Pancreas (tissue), 10 donors: ENCODE measurements at regions not wholly inside any gene's neighbourhood (a gene's known extent, or its start where the extent isn't known, plus 50 kb on each side); places are given as distances from the start of the nearest gene placed in this dataset.

Source experiments
- ATAC-seq, 4 donors: fragments of 200-7000 bp; cut with Tn5 transposase; one replicate each; pipeline versions ENCODE4 v1.8.0 to v1.9.1; 2020; ENCODE audit warnings: mild to moderate bottlenecking in 4 of 4, moderate library complexity in 4 of 4
- DNase-seq, 6 donors: peaks; one replicate each; pipeline ENCODE4 v3.0.0-alpha.2; 2020
- FAIRE-seq: peaks from 2 replicates; lab custom pipeline; 2012; peaks lifted over from hg19 to GRCh38; lab: Jason Lieb, UNC
- H3K27ac ChIP-seq, 4 donors: fragments of 200-600 bp; sonication (generic); 1 replicate in 3 of 4; 2 replicates in 1 of 4; pipeline versions ENCODE4 v1.5.0 to v1.8.0; 2020
- H3K27me3 ChIP-seq, 4 donors: fragments of 200-600 bp; one replicate each; pipeline ENCODE4 v1.8.0; 2021
- H3K36me3 ChIP-seq, 3 donors: fragments of 200-600 bp; sonication (generic) in 1 of 3; one replicate each; pipeline versions ENCODE4 v1.5.0 to v1.8.0; 2020 to 2021
- H3K4me1 ChIP-seq, 3 donors: fragments of 200-600 bp; one replicate each; pipeline ENCODE4 v1.8.0; 2021
- H3K4me3 ChIP-seq, 4 donors: fragments of 200-600 bp; sonication (generic) in 2 of 4; one replicate each; pipeline versions ENCODE4 v1.5.0 to v1.8.0; 2020 to 2021
- H3K9me3 ChIP-seq, 4 donors: fragments of 200-600 bp; one replicate each; pipeline ENCODE4 v1.8.0; 2021
- WGBS, 2 donors: extraction: QIAGEN DNeasy Blood & Tissue Kit; methylation state at CpG; one replicate each; pipeline ENCODE4 v1.1.7; 2013; 5-methylcytosine and 5-hydroxymethylcytosine counted together
- intact Hi-C, 3 donors: fragments of 100-400 bp; cut with DNase I; formaldehyde crosslinking; loops; one replicate each; pipeline versions ENCODE4 v1.11.1 to v1.14.2; 2022
- TF ChIP-seq, protein P1 (sequence below), 4 donors: fragments of 200-600 bp; sonication (generic) in 3 of 4; IDR thresholded peaks; one replicate each; pipeline versions ENCODE4 v1.5.0 to v1.8.0; 2021; ENCODE audit warnings: antibody characterized with exemption in 4 of 4
- donor health status: healthy with polysubstance abuse.
- donor health status: DM: no; HTN: no; CAD: no; lungs with moderate emphysema.
- donor health status: DM: no; HTN: no; CAD: no.
- donor health status: control.
- donor health status: control.
- donor health status: Bipolar disorder and iron deficiency.
- donor health status: DM: yes; HTN: yes; CAD: no.
- donor health status: DM: no; HTN: no; CAD: no.
- donor health status: DM: no; HTN: no; CAD: no.
- donor health status: DM: yes; HTN: yes; CAD: no.

DNA sequence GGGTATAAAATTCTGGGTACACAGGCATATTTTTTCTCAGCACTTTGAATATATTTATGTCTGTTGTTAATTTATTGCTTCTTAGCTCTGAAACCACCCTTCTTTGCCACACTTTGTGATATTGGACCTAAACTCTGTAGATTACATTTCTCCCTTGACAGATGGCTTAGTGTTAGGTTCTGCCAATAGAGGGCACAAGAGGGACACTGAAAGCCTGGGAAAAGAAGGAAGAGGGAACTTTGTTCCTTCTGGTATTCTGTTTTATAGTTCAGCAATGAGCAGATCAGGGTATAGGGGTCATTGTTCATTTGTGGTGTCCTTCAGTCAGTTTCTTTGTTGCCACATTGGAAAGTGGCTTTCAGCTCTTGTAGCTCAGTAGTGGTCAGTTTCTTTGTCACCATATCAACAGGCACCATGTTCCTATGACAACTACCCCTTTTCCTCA is 423.5 kb upstream of the PROX1 start:
- FAIRE-seq (no peak), ATAC-seq (peak; percentile 82 to 99 (median 87)), DNase-seq (peak in 3 of 6 donors; percentile 32 to 35 (median 35))
- intact Hi-C loops, result no loop called here
- no peaks in the 10 kb centered on the region for H3K36me3 ChIP-seq
- H3K27me3 ChIP-seq, result no peaks in the 10 kb centered on the region
- H3K9me3 ChIP-seq, result no peaks in the 10 kb centered on the region
- no peak overlapping the region for H3K27ac ChIP-seq
- H3K4me3 ChIP-seq, result no peak overlapping the region
- H3K4me1 ChIP-seq, result no peaks in the 10 kb centered on the region
- TF ChIP-seq, protein P1, sequence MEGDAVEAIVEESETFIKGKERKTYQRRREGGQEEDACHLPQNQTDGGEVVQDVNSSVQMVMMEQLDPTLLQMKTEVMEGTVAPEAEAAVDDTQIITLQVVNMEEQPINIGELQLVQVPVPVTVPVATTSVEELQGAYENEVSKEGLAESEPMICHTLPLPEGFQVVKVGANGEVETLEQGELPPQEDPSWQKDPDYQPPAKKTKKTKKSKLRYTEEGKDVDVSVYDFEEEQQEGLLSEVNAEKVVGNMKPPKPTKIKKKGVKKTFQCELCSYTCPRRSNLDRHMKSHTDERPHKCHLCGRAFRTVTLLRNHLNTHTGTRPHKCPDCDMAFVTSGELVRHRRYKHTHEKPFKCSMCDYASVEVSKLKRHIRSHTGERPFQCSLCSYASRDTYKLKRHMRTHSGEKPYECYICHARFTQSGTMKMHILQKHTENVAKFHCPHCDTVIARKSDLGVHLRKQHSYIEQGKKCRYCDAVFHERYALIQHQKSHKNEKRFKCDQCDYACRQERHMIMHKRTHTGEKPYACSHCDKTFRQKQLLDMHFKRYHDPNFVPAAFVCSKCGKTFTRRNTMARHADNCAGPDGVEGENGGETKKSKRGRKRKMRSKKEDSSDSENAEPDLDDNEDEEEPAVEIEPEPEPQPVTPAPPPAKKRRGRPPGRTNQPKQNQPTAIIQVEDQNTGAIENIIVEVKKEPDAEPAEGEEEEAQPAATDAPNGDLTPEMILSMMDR (IDR thresholded peaks at IDR 0.05), result peak; percentile 9 to 51 (median 36)

DNA sequence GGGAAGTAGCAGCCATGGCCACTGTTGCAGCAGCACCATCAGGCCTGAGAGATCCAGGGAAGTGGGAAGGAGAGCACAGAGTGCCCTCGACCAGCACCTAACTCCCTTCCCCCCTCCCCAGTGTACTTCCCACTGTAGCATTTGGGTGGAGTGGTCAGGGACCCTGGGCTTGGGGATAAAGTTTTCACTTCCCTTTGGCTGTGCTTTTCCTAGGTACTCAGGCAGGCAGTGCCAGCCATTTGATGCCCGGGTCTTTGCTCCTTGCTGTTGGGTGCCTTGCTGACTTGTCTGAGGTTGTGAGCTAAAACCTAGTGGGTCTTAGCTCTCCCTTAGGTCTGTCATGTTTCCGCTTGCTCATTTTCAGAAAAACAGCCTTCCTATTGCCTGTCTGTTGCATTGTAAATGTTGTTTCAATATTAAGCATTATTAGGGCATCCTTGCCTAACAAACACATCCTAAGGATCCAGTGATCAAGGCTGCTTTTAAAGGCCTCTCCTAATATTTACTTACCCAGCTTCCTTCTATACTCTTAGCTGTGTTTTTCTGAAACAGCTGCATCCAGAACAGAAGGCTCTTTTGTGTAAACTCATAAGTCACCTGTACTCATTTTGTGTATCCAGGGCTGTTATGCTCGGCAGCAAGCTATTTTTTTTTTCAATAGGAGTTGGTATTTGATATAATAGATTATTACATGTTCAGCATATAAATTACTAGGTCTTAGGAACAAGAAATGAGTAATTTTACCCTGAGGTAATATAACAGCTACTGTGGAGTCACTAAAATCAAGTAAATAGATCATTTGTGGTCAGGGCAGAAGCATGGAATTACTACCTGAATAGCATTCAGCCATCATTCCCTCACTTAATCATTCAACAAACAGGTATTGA is 418.6 kb upstream of the PROX1 start:
- H3K36me3 ChIP-seq, result no peaks in the 10 kb centered on the region
- no peaks in the 10 kb centered on the region for H3K9me3 ChIP-seq
- FAIRE-seq (no peak), DNase-seq (no peak), ATAC-seq (peak in 2 of 4 donors; percentile 46 to 60)
- TF ChIP-seq, protein P1 (IDR thresholded peaks at IDR 0.05), result no peak
- no peaks in the 10 kb centered on the region for H3K27me3 ChIP-seq
- intact Hi-C loops, result no loop called here
- H3K4me3 ChIP-seq, result no peak overlapping the region
- peak overlapping the region in 1 of 4 donors; percentile 39 for H3K27ac ChIP-seq
- peaks cover 0 to 17% (median 12%) of the 10 kb centered on the region in 3 donors for H3K4me1 ChIP-seq
- WGBS, 2 donors, result 74 to 75% methylated on average over 4 of the region's 4 CpGs

DNA sequence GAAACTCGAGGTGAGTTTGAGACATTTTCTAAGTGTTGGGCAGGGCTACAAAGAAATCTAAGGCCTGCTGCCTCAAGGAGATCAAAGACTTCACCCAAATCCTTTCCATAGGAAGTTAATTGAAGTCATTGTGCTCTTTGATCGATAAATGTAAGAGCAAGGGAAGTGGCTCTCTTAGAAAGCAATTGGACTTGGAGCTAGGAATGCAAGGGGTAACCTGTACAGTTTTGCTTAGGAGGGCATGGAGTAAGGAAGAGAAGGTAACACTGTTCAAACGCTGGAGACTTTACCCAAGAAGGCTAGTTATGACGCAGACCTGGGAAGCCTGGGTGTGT is 418.0 kb upstream of the PROX1 start:
- H3K4me1 ChIP-seq, result peaks cover 0 to 17% (median 12%) of the 10 kb centered on the region in 3 donors
- no peaks in the 10 kb centered on the region for H3K36me3 ChIP-seq
- intact Hi-C loops, result no loop called here
- no peak overlapping the region for H3K4me3 ChIP-seq
- TF ChIP-seq, protein P1 (IDR thresholded peaks at IDR 0.05), result no peak
- DNase-seq (no peak), ATAC-seq (no peak), FAIRE-seq (no peak)
- 78 to 81% methylated on average over 4 of the region's 4 CpGs for WGBS, 2 donors
- H3K27ac ChIP-seq, result peak overlapping the region in 1 of 4 donors; percentile 39
- no peaks in the 10 kb centered on the region for H3K9me3 ChIP-seq
- no peaks in the 10 kb centered on the region for H3K27me3 ChIP-seq

DNA sequence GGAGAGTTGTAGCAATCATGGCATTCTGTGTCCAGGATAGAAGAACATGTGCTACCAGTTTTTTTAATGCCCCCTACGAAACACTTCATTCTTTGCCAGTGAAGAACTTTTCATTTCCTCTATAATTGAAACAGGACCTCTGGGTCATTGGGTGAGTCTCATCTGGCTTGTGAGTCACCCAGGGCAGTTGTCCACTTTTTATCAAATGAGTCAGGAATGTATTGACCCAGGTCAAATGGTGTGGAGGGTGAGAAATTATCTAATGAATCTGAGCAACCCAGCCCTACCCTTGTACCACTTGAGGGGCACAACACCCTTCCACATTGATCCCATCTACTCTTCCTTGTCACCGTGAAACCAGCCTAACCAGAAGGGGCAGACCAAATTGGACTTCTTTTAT is 417.3 kb upstream of the PROX1 start:
- FAIRE-seq (no peak), ATAC-seq (no peak)
- 40 to 74% methylated on average over 2 of the region's 2 CpGs for WGBS, 2 donors

More for the DNA sequence above, 417.3 kb upstream of the PROX1 start:
- peaks cover 0 to 17% (median 12%) of the 10 kb centered on the region in 3 donors for H3K4me1 ChIP-seq
- DNase-seq, result no peak
- H3K4me3 ChIP-seq, result no peak overlapping the region
- no peak overlapping the region for H3K27ac ChIP-seq
- no peaks in the 10 kb centered on the region for H3K9me3 ChIP-seq
- TF ChIP-seq, protein P1 (IDR thresholded peaks at IDR 0.05), result no peak
- intact Hi-C loops, result no loop called here
- H3K36me3 ChIP-seq, result no peaks in the 10 kb centered on the region
- no peaks in the 10 kb centered on the region for H3K27me3 ChIP-seq
